ENCODE measurements at regions not wholly inside any gene's neighbourhood (a gene's known extent, or its start where the extent isn't known, plus 50 kb on each side); places are given as distances from the start of the nearest gene placed in this dataset.

DNA sequence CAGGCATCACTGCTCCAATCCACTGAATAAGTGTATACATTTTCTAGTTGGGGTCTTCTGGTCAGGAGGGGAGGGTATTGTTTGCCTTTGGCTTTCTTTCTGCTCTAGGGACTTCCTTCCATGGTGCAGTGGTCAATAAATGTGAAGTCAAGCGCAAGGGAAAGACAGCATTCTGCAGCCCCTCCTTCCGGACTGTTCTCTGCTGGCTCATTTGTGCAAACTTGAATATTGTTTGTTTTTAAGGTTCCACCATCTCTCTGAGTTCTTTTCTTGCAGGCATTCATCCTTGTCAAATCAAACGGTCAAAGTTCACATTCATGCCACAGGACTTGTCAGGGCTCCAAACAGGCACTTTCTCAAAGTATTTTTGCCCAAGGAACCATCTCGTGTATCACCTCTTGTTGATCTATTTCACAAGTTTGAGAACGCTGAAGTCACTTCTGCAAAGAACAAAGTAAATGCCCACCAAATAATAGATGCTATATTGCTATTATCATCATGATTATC lies 205.6 kb upstream of the KAZN start (continued):
- TF ChIP-seq, protein P1, sequence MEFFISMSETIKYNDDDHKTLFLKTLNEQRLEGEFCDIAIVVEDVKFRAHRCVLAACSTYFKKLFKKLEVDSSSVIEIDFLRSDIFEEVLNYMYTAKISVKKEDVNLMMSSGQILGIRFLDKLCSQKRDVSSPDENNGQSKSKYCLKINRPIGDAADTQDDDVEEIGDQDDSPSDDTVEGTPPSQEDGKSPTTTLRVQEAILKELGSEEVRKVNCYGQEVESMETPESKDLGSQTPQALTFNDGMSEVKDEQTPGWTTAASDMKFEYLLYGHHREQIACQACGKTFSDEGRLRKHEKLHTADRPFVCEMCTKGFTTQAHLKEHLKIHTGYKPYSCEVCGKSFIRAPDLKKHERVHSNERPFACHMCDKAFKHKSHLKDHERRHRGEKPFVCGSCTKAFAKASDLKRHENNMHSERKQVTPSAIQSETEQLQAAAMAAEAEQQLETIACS (CRISPR knock-in tag; IDR thresholded peaks at IDR 0.05) = no peak
- TF ChIP-seq SP4 (CRISPR knock-in tag; IDR thresholded peaks at IDR 0.05) = no peak
- TF ChIP-seq KLF16 (CRISPR knock-in tag; IDR thresholded peaks at IDR 0.05) = no peak

DNA sequence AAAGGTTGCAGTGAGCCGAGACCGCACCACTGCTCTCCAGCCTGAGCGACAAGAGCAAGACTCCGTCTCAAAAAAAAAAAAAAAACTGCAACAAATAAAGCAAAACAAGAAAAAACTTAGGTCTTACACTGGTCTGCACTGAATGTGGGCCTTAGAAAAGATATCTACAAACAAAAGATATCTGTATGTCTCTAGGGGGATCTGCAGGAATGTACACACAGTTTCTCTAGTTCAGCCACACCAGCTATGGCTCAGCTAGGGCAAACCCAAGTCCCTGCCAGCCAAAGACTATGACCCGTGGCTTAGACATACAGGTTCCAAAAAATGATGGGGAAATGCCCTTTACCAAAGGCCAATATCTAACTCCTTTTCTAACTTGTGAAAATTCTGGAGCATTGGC lies 202.4 kb upstream of the KAZN start:
- POLR2A ChIA-PET = no interaction called here
- 95% methylated on average over 4 of the region's 5 CpGs for WGBS (ENCODE audit: low lambda C conversion rate)
- intact Hi-C loops (cut with micrococcal nuclease; ENCODE audit: unreplicated experiment) = no loop called here
- DNase-seq (ENCODE audit: low spot score) = no peak
- Histone ChIP-seq H2AFZ (ENCODE audit: low read length) (no peak overlapping the region), H3K9ac (ENCODE audit: insufficient read depth, low read depth, low read length) (no peak overlapping the region), H4K20me1 (ENCODE audit: insufficient read depth, low read length) (no peaks in the 10 kb centered on the region), H3K4me1 (ENCODE audit: insufficient read depth, low read length) (no peaks in the 10 kb centered on the region), H3K79me2 (ENCODE audit: insufficient read depth, low read length) (no peaks in the 10 kb centered on the region), H3K27ac (ENCODE audit: extremely low read length, insufficient read depth, low read length) (no peak overlapping the region), H3K36me3 (replicated peaks in 1 of 2; ENCODE audit: control insufficient read depth in 1 of 2, insufficient read depth in 2 of 2, low read length in 2 of 2) (no peaks in the 10 kb centered on the region), H3K27me3 (ENCODE audit: control insufficient read depth in 1 of 2, insufficient read depth in 2 of 2, low read length in 2 of 2) (no peaks in the 10 kb centered on the region), H3K4me3 (replicated peaks in 1 of 3; ENCODE audit: insufficient read depth in 1 of 3, low read depth in 2 of 3, low read length in 3 of 3) (no peak overlapping the region), H3K9me3 (ENCODE audit: low read length) (no peaks in the 10 kb centered on the region), H3K4me2 (ENCODE audit: low read depth, low read length) (no peak overlapping the region)
- CTCF ChIA-PET (ENCODE audit: low intra/inter-chr PET ratio, low total read pairs) = no interaction called here
- BruUV-seq (replicated peaks) = no TSS peak
- no peak for FAIRE-seq
- in situ Hi-C loops (cut with HindIII; ENCODE audit: extremely low pct_ligation_motif_present, low pct_unique_long_range_greater_than_20kb) = no loop called here
- ATAC-seq = no peak
- TF ChIP-seq, protein P2, sequence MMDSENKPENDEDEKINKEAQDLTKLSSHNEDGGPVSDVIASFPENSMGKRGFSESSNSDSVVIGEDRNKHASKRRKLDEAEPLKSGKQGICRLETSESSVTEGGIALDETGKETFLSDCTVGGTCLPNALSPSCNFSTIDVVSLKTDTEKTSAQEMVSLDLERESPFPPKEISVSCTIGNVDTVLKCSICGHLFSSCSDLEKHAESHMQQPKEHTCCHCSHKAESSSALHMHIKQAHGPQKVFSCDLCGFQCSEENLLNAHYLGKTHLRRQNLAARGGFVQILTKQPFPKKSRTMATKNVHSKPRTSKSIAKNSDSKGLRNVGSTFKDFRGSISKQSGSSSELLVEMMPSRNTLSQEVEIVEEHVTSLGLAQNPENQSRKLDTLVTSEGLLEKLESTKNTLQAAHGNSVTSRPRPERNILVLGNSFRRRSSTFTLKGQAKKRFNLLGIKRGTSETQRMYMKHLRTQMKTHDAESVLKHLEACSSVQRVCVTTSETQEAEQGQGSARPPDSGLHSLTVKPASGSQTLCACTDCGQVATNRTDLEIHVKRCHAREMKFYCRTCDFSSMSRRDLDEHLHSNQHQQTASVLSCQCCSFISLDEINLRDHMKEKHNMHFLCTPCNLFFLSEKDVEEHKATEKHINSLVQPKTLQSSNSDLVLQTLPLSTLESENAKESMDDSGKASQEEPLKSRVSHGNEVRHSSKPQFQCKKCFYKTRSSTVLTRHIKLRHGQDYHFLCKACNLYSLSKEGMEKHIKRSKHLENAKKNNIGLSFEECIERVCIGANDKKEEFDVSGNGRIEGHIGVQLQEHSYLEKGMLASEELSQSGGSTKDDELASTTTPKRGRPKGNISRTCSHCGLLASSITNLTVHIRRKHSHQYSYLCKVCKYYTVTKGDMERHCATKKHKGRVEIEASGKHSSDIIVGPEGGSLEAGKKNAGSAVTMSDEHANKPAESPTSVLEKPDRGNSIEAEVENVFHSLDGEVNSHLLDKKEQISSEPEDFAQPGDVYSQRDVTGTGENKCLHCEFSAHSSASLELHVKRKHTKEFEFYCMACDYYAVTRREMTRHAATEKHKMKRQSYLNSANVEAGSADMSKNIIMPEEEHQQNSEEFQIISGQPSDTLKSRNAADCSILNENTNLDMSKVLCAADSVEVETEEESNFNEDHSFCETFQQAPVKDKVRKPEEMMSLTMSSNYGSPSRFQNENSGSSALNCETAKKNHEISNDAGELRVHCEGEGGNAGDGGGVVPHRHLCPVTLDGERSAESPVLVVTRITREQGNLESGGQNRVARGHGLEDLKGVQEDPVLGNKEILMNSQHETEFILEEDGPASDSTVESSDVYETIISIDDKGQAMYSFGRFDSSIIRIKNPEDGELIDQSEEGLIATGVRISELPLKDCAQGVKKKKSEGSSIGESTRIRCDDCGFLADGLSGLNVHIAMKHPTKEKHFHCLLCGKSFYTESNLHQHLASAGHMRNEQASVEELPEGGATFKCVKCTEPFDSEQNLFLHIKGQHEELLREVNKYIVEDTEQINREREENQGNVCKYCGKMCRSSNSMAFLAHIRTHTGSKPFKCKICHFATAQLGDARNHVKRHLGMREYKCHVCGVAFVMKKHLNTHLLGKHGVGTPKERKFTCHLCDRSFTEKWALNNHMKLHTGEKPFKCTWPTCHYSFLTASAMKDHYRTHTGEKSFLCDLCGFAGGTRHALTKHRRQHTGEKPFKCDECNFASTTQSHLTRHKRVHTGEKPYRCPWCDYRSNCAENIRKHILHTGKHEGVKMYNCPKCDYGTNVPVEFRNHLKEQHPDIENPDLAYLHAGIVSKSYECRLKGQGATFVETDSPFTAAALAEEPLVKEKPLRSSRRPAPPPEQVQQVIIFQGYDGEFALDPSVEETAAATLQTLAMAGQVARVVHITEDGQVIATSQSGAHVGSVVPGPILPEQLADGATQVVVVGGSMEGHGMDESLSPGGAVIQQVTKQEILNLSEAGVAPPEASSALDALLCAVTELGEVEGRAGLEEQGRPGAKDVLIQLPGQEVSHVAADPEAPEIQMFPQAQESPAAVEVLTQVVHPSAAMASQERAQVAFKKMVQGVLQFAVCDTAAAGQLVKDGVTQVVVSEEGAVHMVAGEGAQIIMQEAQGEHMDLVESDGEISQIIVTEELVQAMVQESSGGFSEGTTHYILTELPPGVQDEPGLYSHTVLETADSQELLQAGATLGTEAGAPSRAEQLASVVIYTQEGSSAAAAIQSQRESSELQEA (CRISPR knock-in tag; IDR thresholded peaks at IDR 0.05; ENCODE audit: not compliant biosample characterization) = no peak
- no peak for TF ChIP-seq ZNF570 (CRISPR knock-in tag; IDR thresholded peaks at IDR 0.05; ENCODE audit: borderline replicate concordance)
- TF ChIP-seq SATB2 (CRISPR knock-in tag; IDR thresholded peaks at IDR 0.05) = no peak
- TF ChIP-seq BCL6 (CRISPR knock-in tag; IDR thresholded peaks at IDR 0.05) = no peak
- no peak for TF ChIP-seq ZNF547 (CRISPR knock-in tag; IDR thresholded peaks at IDR 0.05)
- TF ChIP-seq RBAK (CRISPR knock-in tag; IDR thresholded peaks at IDR 0.05) = no peak
- TF ChIP-seq NFIC (IDR thresholded peaks at IDR 0.05; ENCODE audit: low read length) = no peak
- TF ChIP-seq JUND (CRISPR knock-in tag; IDR thresholded peaks at IDR 0.05) = no peak
- TF ChIP-seq KDM5A (IDR thresholded peaks at IDR 0.05; ENCODE audit: borderline replicate concordance, low read length) = no peak
- TF ChIP-seq JARID2 (CRISPR knock-in tag; IDR thresholded peaks at IDR 0.05; ENCODE audit: insufficient replicate concordance) = no peak
- no peak for TF ChIP-seq PTBP1 (IDR thresholded peaks at IDR 0.05; ENCODE audit: low read depth, low read length, poor library complexity, severe bottlenecking)
- no peak for TF ChIP-seq ZNF33B (CRISPR knock-in tag; IDR thresholded peaks at IDR 0.05)
- no peak for TF ChIP-seq ZSCAN12 (CRISPR knock-in tag; IDR thresholded peaks at IDR 0.05)
